OCI-LY3 (cell line): ENCODE measurements at regions not wholly inside any gene's neighbourhood (a gene's known extent, or its start where the extent isn't known, plus 50 kb on each side); places are given as distances from the start of the nearest gene placed in this dataset.
A peak's percentile ranks its signal among the peaks of the same experiment; 100 is the strongest.

Experiments
- H2AFZ ChIP-seq: fragments of 200-600, 300-600 bp; shearing (Covaris generic); 2 replicates; pipeline ENCODE4 v1.6.0; 2014; ENCODE audit warnings: antibody characterized with exemption, low read depth, low read length
- H3K27ac ChIP-seq: fragments of 200-600, 300-600 bp; sonication (generic); 2 replicates; pipeline ENCODE4 v1.5.1; 2014; ENCODE audit warnings: mild to moderate bottlenecking, low read length, moderate library complexity, mixed read lengths
- H3K27me3 ChIP-seq: fragments of 200-600, 300-600 bp; sonication (generic); 2 replicates; pipeline ENCODE4 v1.6.1; 2014; ENCODE audit warnings: low read depth, low read length, mixed read lengths
- H3K36me3 ChIP-seq: fragments of 200-600, 300-600 bp; sonication (generic); replicated peaks from 2 replicates; pipeline ENCODE3; 2014; ENCODE audit warnings: low read depth, low read length, mixed read lengths
- H3K4me1 ChIP-seq: fragments of 300-600, 200-600 bp; sonication (generic); 2 replicates; pipeline ENCODE4 v1.6.1; 2014; ENCODE audit warnings: low read length, mixed read lengths
- H3K4me2 ChIP-seq: fragments of 200-600, 300-600 bp; sonication (generic); 2 replicates; pipeline ENCODE4 v1.6.1; 2014; ENCODE audit warnings: low read length, mixed read lengths
- H3K4me3 ChIP-seq: fragments of 300-600, 200-600 bp; sonication (generic); 2 replicates; pipeline ENCODE4 v1.5.1; 2014; ENCODE audit warnings: antibody characterized with exemption, mild to moderate bottlenecking, low read length, moderate library complexity
- H3K79me2 ChIP-seq: fragments of 300-600, 200-600 bp; shearing (Covaris generic); 2 replicates; pipeline ENCODE4 v1.6.1; 2014; ENCODE audit warnings: mild to moderate bottlenecking, low read length, mixed read lengths
- H3K9ac ChIP-seq: fragments of 300-600, 200-600 bp; shearing (Covaris generic); 2 replicates; pipeline ENCODE4 v1.6.0; 2014; ENCODE audit warnings: mild to moderate bottlenecking, low read length, moderate library complexity
- H3K9me3 ChIP-seq: fragments of 200-600, 300-600 bp; shearing (Covaris generic); 2 replicates; pipeline ENCODE4 v1.6.1; 2014; ENCODE audit warnings: low read length, mixed read lengths; ENCODE audit not compliant: insufficient read depth
- H4K20me1 ChIP-seq: fragments of 200-600, 300-600 bp; sonication (generic); 2 replicates; pipeline ENCODE4 v1.6.1; 2016; ENCODE audit warnings: low read length, mixed read lengths; ENCODE audit not compliant: insufficient read depth
- EZH2phosphoT487 ChIP-seq: fragments of 200-600 bp; shearing (Covaris generic); IDR thresholded peaks from 2 replicates; pipeline ENCODE4 v1.6.1; 2018; ENCODE audit warnings: antibody characterized with exemption, mixed run types, low read depth
- TF ChIP-seq, protein P1 (sequence below): fragments of 200-600, 300-600 bp; sonication (generic); IDR thresholded peaks from 2 replicates; pipeline ENCODE4 v1.5.1; 2014; ENCODE audit warnings: antibody characterized with exemption, low read length, low read depth

DNA sequence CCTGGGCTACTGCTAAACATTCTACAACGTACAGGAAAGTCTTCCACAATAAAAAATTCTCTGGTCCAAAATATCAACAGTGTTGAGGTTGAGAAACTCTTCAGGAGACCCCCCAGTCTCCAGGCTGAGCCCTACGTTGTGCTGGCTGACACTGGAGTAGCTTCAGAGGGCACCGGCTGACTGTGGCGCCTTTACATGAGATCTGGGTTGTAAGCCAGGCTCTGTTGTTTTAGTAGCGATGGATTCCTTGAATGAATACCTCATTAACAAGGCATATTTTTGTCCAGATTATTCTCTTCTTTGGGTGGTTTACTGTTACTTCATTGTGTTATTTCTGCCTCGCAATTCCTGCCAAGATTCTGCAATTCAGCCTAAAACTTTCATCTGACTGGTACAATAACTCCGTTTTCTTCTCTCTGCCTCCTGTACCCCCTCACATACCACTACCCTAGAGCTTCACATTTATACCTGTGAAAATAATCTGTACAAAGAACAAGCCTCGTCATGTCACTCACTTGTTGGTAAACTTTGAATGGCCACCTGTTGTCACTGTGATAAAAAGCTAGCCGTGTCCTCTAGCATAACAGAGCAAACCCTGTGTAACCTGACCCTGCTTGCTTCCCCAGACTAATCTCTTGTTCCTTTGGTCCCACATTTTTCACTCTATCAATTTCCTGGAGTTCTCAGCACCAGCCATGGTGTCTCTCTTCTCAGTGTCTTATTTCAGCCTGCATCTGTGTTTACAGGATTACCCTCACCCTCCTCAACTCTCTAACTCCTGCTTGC, 1476.1 kb upstream of the TENM3 start:
- Histone ChIP-seq H3K27me3 (no peaks in the 10 kb centered on the region), H3K4me2 (no peak overlapping the region), H3K27ac (no peak overlapping the region), H3K79me2 (no peaks in the 10 kb centered on the region), H3K36me3 (no peaks in the 10 kb centered on the region), H3K9ac (no peak overlapping the region), H4K20me1 (no peaks in the 10 kb centered on the region), H3K9me3 (no peaks in the 10 kb centered on the region), H3K4me1 (no peaks in the 10 kb centered on the region), H3K4me3 (no peak overlapping the region), H2AFZ (peak overlapping the region; percentile 41; the same call in 1 of the 2 replicates)
- TF ChIP-seq, protein P1, sequence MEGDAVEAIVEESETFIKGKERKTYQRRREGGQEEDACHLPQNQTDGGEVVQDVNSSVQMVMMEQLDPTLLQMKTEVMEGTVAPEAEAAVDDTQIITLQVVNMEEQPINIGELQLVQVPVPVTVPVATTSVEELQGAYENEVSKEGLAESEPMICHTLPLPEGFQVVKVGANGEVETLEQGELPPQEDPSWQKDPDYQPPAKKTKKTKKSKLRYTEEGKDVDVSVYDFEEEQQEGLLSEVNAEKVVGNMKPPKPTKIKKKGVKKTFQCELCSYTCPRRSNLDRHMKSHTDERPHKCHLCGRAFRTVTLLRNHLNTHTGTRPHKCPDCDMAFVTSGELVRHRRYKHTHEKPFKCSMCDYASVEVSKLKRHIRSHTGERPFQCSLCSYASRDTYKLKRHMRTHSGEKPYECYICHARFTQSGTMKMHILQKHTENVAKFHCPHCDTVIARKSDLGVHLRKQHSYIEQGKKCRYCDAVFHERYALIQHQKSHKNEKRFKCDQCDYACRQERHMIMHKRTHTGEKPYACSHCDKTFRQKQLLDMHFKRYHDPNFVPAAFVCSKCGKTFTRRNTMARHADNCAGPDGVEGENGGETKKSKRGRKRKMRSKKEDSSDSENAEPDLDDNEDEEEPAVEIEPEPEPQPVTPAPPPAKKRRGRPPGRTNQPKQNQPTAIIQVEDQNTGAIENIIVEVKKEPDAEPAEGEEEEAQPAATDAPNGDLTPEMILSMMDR, result no peak
- no peak for TF ChIP-seq EZH2phosphoT487

DNA sequence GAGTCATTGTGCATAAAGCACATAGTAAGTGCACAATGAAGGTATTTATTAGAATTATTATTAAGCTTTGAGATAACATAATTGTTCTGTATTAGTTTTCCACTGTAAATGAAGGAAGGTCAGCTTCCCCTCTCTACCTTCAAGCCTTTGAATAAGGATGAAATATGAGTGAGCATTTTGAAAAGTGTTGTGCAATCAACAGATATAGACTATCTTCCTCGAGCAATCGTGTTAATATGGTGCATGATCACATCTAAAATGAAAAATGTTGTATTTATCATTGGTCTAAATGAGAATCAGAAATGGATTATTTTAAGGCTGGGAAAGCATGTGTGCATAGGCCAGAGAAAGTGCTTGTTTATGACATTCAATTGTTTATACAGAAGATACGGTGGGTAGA, 1474.6 kb upstream of the TENM3 start:
- no peak overlapping the region for H3K9ac ChIP-seq
- H4K20me1 ChIP-seq, result no peaks in the 10 kb centered on the region
- no peak overlapping the region for H3K4me2 ChIP-seq
- no peak overlapping the region for H3K4me3 ChIP-seq
- no peaks in the 10 kb centered on the region for H3K4me1 ChIP-seq
- H3K27me3 ChIP-seq, result no peaks in the 10 kb centered on the region
- H3K9me3 ChIP-seq, result no peaks in the 10 kb centered on the region
- H3K27ac ChIP-seq, result no peak overlapping the region
- no peaks in the 10 kb centered on the region for H3K36me3 ChIP-seq
- H2AFZ ChIP-seq, result no peak overlapping the region
- H3K79me2 ChIP-seq, result no peaks in the 10 kb centered on the region
- TF ChIP-seq EZH2phosphoT487, result no peak
- TF ChIP-seq, protein P1, result no peak

DNA sequence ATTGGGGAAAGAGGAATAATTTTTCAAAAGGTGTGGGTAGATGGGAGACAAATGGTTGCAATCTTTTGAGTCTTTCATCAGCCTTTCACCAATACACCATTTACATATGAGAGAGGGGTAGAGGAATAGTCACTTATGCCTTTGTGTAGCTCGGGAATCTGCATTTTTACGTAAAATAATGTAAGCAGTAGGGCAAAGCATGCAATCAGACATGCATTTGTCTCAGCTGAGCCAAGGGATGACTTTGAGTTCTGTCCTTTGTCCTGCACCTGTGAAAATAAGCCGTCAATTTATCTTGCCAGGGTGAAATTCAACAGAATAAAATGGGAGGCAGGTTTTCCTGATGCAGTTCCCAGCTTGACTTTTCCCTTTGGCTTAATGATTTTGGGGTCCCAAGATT, 1473.4 kb upstream of the TENM3 start:
- Histone ChIP-seq H3K36me3 (no peaks in the 10 kb centered on the region), H4K20me1 (no peaks in the 10 kb centered on the region), H3K4me2 (no peak overlapping the region), H3K4me1 (no peaks in the 10 kb centered on the region), H3K79me2 (no peaks in the 10 kb centered on the region), H3K9me3 (no peaks in the 10 kb centered on the region), H3K4me3 (no peak overlapping the region), H3K27me3 (no peaks in the 10 kb centered on the region), H2AFZ (no peak overlapping the region), H3K27ac (no peak overlapping the region), H3K9ac (no peak overlapping the region)
- TF ChIP-seq, protein P1, result no peak
- TF ChIP-seq EZH2phosphoT487, result no peak

DNA sequence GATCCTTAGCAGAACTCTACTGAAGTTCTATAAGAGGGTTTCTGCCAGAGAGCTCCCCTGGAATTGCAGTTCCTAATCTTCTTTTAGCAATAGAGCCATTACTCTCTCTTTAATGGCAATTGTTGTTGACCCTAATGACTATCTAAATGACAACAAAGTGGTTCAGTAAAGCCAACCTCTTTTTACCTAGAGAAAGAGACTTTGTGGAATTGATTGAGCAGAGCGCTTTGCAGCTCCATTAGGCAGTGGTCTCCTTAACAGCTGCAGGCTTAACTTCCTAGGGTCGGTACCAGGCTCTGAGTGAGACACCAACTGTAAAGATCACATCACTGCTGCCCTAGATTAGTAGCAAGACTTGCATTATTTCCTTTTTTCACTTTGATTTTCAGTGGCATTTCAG, 1472.9 kb upstream of the TENM3 start:
- Histone ChIP-seq H3K4me1 (no peaks in the 10 kb centered on the region), H3K9ac (no peak overlapping the region), H3K4me3 (no peak overlapping the region), H3K27me3 (no peaks in the 10 kb centered on the region), H4K20me1 (no peaks in the 10 kb centered on the region), H3K9me3 (no peaks in the 10 kb centered on the region), H3K27ac (no peak overlapping the region), H3K4me2 (no peak overlapping the region), H2AFZ (no peak overlapping the region), H3K36me3 (no peaks in the 10 kb centered on the region), H3K79me2 (no peaks in the 10 kb centered on the region)
- TF ChIP-seq, protein P1, result no peak
- TF ChIP-seq EZH2phosphoT487, result no peak
